ENCODE measurements at regions not wholly inside any gene's neighbourhood (a gene's known extent, or its start where the extent isn't known, plus 50 kb on each side); places are given as distances from the start of the nearest gene placed in this dataset.

GRCh38 chr15:61511089-61511488 lies 282.0 kb upstream of the RORA start:
- H3K4me3 ChIP-seq (ENCODE audit: low read depth, low read length): no peak overlapping the region
- no peak for TF ChIP-seq CTCF (conservative IDR thresholded peaks at IDR 0.05; ENCODE audit: low read depth, low read length)
- DNase-seq (ENCODE audit: low read depth): no peak

GRCh38 chr15:61509327-61509840 lies 280.3 kb upstream of the RORA start:
- no peak for DNase-seq (ENCODE audit: low read depth)
- no peak for TF ChIP-seq CTCF (conservative IDR thresholded peaks at IDR 0.05; ENCODE audit: low read depth, low read length)
- H3K4me3 ChIP-seq (ENCODE audit: low read depth, low read length): no peak overlapping the region

- no peak for DNase-seq (ENCODE audit: low read depth)
- no peak for TF ChIP-seq CTCF (conservative IDR thresholded peaks at IDR 0.05; ENCODE audit: low read depth, low read length)
- no peak overlapping the region for H3K4me3 ChIP-seq (ENCODE audit: low read depth, low read length)
Measured at GRCh38 chr15:61503383-61503969, 274.4 kb upstream of the RORA start.

- H3K4me3 ChIP-seq (ENCODE audit: low read depth, low read length): no peak overlapping the region
Measured at GRCh38 chr15:61501815-61502389, 272.8 kb upstream of the RORA start.

GRCh38 chr15:61500951-61501620 lies 272.0 kb upstream of the RORA start:
- no peak for DNase-seq (ENCODE audit: low read depth)
- TF ChIP-seq CTCF (conservative IDR thresholded peaks at IDR 0.05; ENCODE audit: low read depth, low read length): no peak
- no peak overlapping the region for H3K4me3 ChIP-seq (ENCODE audit: low read depth, low read length)

More at GRCh38 chr15:61501815-61502389, 272.8 kb upstream of the RORA start:
- no peak for DNase-seq (ENCODE audit: low read depth)
- TF ChIP-seq CTCF (conservative IDR thresholded peaks at IDR 0.05; ENCODE audit: low read depth, low read length): no peak

GRCh38 chr15:61500523-61500922 lies 271.4 kb upstream of the RORA start:
- no peak for DNase-seq (ENCODE audit: low read depth)
- H3K4me3 ChIP-seq (ENCODE audit: low read depth, low read length): no peak overlapping the region
- TF ChIP-seq CTCF (conservative IDR thresholded peaks at IDR 0.05; ENCODE audit: low read depth, low read length): no peak

All from epithelial cell of proximal tubule (primary cell).